WTC11 (cell line): ENCODE measurements at regions not wholly inside any gene's neighbourhood (a gene's known extent, or its start where the extent isn't known, plus 50 kb on each side); places are given as distances from the start of the nearest gene placed in this dataset.

Experiments used
- ATF6 ChIP-seq: sonication (generic); formaldehyde crosslinking; IDR thresholded peaks from 2 replicates; pipeline ENCODE4 v1.8.1; 2023; ENCODE audit warnings: mild to moderate bottlenecking, missing genetic modification reagents
- CTCF ChIP-seq: fragments of 200-600 bp; IDR thresholded peaks from 2 replicates; pipeline ENCODE4 v1.8.0; 2022; ENCODE audit warnings: antibody characterized with exemption
- E2F1 ChIP-seq: sonication (generic); formaldehyde crosslinking; IDR thresholded peaks from 2 replicates; pipeline ENCODE4 v1.8.0; 2022; ENCODE audit warnings: mild to moderate bottlenecking, missing genetic modification reagents
- ESRRA ChIP-seq: sonication (generic); formaldehyde crosslinking; IDR thresholded peaks from 2 replicates; pipeline ENCODE4 v1.8.1; 2022; ENCODE audit warnings: mild to moderate bottlenecking, missing genetic modification reagents, borderline replicate concordance
- ETV6 ChIP-seq: sonication (generic); formaldehyde crosslinking; IDR thresholded peaks from 2 replicates; pipeline ENCODE4 v1.8.1; 2022; ENCODE audit warnings: mild to moderate bottlenecking, missing genetic modification reagents
- MAX ChIP-seq: sonication (generic); formaldehyde crosslinking; IDR thresholded peaks from 2 replicates; pipeline ENCODE4 v1.8.0; 2022; ENCODE audit warnings: mild to moderate bottlenecking, missing genetic modification reagents
- SP1 ChIP-seq: sonication (generic); formaldehyde crosslinking; conservative IDR thresholded peaks from 2 replicates; pipeline ENCODE4 v1.8.1; 2022; ENCODE audit warnings: missing genetic modification reagents
- STAT6 ChIP-seq: sonication (generic); formaldehyde crosslinking; conservative IDR thresholded peaks from 2 replicates; pipeline ENCODE4 v1.8.1; 2023; ENCODE audit warnings: mild to moderate bottlenecking, low read depth, missing genetic modification reagents, moderate library complexity
- TEAD4 ChIP-seq: sonication (generic); formaldehyde crosslinking; IDR thresholded peaks from 2 replicates; pipeline ENCODE4 v1.8.0; 2022; ENCODE audit warnings: mild to moderate bottlenecking, missing genetic modification reagents
- USF2 ChIP-seq: sonication (generic); formaldehyde crosslinking; IDR thresholded peaks from 2 replicates; pipeline ENCODE4 v1.8.1; 2023; ENCODE audit warnings: mild to moderate bottlenecking, missing genetic modification reagents, moderate library complexity
- ZNF263 ChIP-seq: sonication (generic); formaldehyde crosslinking; IDR thresholded peaks from 2 replicates; pipeline ENCODE4 v1.8.1; 2022; ENCODE audit warnings: low read depth, mild to moderate bottlenecking, moderate library complexity, missing genetic modification reagents
- ZNF396 ChIP-seq: fragments of 250-450 bp; sonication (Bioruptor Pico); IDR thresholded peaks from 2 replicates; pipeline ENCODE4 v1.8.0; 2021; ENCODE audit warnings: mild to moderate bottlenecking, moderate library complexity, borderline replicate concordance
- ZNF512 ChIP-seq: sonication (generic); formaldehyde crosslinking; IDR thresholded peaks from 2 replicates; pipeline ENCODE4 v1.8.1; 2022; ENCODE audit warnings: missing genetic modification reagents, borderline replicate concordance

- TF ChIP-seq ZNF512 (CRISPR knock-in tag) (no peak), ETV6 (CRISPR knock-in tag) (no peak), ZNF263 (no peak), SP1 (CRISPR knock-in tag) (no peak), ZNF396 (CRISPR knock-in tag) (no peak), ATF6 (CRISPR knock-in tag) (no peak), ESRRA (CRISPR knock-in tag) (no peak), CTCF (no peak), TEAD4 (CRISPR knock-in tag) (no peak), MAX (no peak), USF2 (no peak), E2F1 (CRISPR knock-in tag) (no peak), STAT6 (CRISPR knock-in tag) (no peak)
Measured at GRCh38 chrX:40476958-40477357, 103.8 kb upstream of the ATP6AP2 start.
